Vagina (tissue), 2 donors: ENCODE measurements at regions not wholly inside any gene's neighbourhood (a gene's known extent, or its start where the extent isn't known, plus 50 kb on each side); places are given as distances from the start of the nearest gene placed in this dataset.

Experiments
- CTCF ChIP-seq, 3 experiments: fragments of 450-650 bp in 2 of 3; fragments of 200-600 bp in 1 of 3; sonication (generic) in 1 of 3; IDR thresholded peaks; one replicate each; pipeline ENCODE4 v1.5.1; 2017 to 2019; ENCODE audit warnings: antibody characterized with exemption in 3 of 3, mild to moderate bottlenecking in 2 of 3, moderate library complexity in 2 of 3
- POLR2A ChIP-seq, 2 donors: fragments of 450-650 bp; IDR thresholded peaks; one replicate each; pipeline ENCODE4 v1.6.1; 2017; ENCODE audit warnings: antibody characterized with exemption in 2 of 2, mild to moderate bottlenecking in 2 of 2, moderate library complexity in 2 of 2

- TF ChIP-seq CTCF (IDR thresholded peaks at IDR 0.05) (no peak), POLR2A (IDR thresholded peaks at IDR 0.05) (no peak)
These were observed 239.2 kb upstream of the GLI3 start for GRCh38 chr7:42476255-42476654.
